Anterior cingulate cortex (tissue), 58 donors: ENCODE measurements at regions not wholly inside any gene's neighbourhood (a gene's known extent, or its start where the extent isn't known, plus 50 kb on each side); places are given as distances from the start of the nearest gene placed in this dataset.
"Not testable (repeated sequence)": the region's sequence is repeated elsewhere in the genome, so short reads cannot be mapped to it uniquely, and the experiment has no call there.

ENCODE experiments used
- DNase-seq, 58 donors: peaks; one replicate each; lab custom pipeline; 2025; lab: John Stamatoyannopoulos, UW

DNA sequence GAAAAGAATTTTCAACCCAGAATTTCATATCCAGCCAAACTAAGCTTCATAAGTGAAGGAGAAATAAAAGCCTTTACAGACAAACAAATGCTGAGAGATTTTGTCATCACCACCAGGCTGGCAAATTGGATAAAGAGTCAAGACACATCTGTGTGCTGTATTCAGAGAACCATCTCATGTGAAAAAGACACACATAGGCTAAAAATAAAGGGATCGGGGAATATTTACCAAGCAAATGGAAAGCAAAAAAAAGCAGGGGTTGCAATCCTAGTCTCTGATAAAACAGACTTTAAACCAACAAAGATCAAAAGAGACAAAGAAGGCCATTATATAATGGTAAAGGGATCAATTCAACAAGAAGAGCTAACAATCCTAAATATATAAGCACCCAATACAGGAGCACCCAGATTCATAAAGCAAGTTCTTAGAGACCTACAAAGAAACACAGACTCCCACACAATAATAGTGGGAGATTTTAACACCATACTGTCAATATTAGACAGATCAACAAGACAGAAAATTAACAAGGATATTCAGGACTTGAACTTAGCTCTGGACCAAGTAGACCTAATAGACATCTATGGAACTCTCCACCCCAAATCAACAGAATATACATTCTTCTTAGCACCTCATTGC, 55.9 kb upstream of the ACSM6 start:
- not testable (repeated sequence) for DNase-seq

GRCh38 chr10:95134490-95134889, 59.5 kb upstream of the ACSM6 start:
- no peak for DNase-seq

- DNase-seq, result no peak
Observed at GRCh38 chr10:95133997-95134396, 60.0 kb upstream of the ACSM6 start.

GRCh38 chr10:95133016-95133752, 60.9 kb upstream of the ACSM6 start:
- peak in 25 of 58 donors; percentile 0 to 45 (median 6) for DNase-seq

- DNase-seq, result not testable (repeated sequence)
Observed at GRCh38 chr10:95130429-95130828, 61.1 kb upstream of the CYP2C8 start.

- no peak for DNase-seq
Observed at GRCh38 chr10:95125582-95125981, 56.3 kb upstream of the CYP2C8 start.

- no peak for DNase-seq
Observed at GRCh38 chr10:95122736-95123135, 53.4 kb upstream of the CYP2C8 start.

DNA sequence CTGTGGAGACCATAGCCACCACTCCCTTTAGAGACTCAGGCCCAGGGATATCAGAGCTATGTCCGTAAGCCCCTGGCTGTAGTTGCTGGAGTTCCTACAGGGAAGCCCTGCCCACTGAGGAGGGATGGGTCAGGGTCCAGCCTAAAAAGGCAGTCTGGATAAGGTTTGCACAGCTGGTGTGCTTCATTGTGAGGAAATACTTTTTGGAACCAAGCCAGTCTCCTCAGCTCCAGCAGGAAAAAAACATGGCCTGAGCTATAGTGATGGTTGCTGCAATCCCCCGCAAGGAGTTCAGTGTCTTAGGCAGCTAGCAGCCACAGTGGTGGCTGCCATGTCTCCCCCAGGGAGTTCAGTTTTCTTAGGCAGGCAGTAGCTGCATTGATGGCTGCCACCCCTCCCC, 52.6 kb upstream of the CYP2C8 start:
- DNase-seq, result no peak
